Peyer's patch (tissue), 4 donors: ENCODE measurements at regions not wholly inside any gene's neighbourhood (a gene's known extent, or its start where the extent isn't known, plus 50 kb on each side); places are given as distances from the start of the nearest gene placed in this dataset.

ENCODE experiments used
- POLR2A ChIP-seq, 2 donors: fragments of 450-650 bp; IDR thresholded peaks; one replicate each; pipeline ENCODE4 v1.5.1; 2017; ENCODE audit warnings: antibody characterized with exemption in 2 of 2, mild to moderate bottlenecking in 2 of 2, moderate library complexity in 2 of 2
- TF ChIP-seq, protein P1 (sequence below), 6 experiments: fragments of 450-650 bp in 4 of 6; fragments of 200-600 bp in 2 of 6; sonication (generic) in 1 of 6; IDR thresholded peaks; one replicate each; pipeline ENCODE4 v1.5.1; 2017 to 2019; ENCODE audit warnings: antibody characterized with exemption in 6 of 6, mild to moderate bottlenecking in 3 of 6, moderate library complexity in 1 of 6

DNA sequence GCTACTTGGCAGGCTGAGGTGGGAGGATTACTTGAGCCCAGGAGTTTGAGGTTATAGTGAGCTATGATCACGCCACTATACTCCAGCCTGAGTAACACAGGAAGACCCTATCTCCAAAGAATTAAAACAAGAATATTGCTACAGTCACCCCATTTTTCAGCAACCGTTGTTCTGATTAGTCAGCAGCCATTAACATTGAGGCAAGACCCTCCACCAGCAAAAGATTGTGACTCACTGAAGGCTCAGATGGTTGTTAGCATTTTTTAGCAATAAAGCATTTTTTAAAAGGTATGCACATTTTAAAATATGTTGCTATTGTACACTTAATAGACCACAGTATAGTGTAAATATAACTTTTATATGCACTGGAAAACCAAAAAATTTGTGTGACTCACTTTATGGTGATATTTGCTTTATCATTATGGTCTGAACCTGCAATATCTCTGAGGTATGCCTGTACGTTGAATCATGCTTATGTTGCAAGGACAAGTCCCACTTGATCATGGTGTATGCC is 492.6 kb downstream of the SQOR start:
- TF ChIP-seq, protein P1, sequence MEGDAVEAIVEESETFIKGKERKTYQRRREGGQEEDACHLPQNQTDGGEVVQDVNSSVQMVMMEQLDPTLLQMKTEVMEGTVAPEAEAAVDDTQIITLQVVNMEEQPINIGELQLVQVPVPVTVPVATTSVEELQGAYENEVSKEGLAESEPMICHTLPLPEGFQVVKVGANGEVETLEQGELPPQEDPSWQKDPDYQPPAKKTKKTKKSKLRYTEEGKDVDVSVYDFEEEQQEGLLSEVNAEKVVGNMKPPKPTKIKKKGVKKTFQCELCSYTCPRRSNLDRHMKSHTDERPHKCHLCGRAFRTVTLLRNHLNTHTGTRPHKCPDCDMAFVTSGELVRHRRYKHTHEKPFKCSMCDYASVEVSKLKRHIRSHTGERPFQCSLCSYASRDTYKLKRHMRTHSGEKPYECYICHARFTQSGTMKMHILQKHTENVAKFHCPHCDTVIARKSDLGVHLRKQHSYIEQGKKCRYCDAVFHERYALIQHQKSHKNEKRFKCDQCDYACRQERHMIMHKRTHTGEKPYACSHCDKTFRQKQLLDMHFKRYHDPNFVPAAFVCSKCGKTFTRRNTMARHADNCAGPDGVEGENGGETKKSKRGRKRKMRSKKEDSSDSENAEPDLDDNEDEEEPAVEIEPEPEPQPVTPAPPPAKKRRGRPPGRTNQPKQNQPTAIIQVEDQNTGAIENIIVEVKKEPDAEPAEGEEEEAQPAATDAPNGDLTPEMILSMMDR (IDR thresholded peaks at IDR 0.05), result no peak
- no peak for TF ChIP-seq POLR2A (IDR thresholded peaks at IDR 0.05)
